Esophagus squamous epithelium (tissue), 4 donors: ENCODE measurements at regions not wholly inside any gene's neighbourhood (a gene's known extent, or its start where the extent isn't known, plus 50 kb on each side); places are given as distances from the start of the nearest gene placed in this dataset.

Experiments
- POLR2A ChIP-seq, 4 donors: fragments of 450-650 bp; IDR thresholded peaks; one replicate each; pipeline ENCODE4 v1.6.1; 2017; ENCODE audit warnings: antibody characterized with exemption in 4 of 4, mild to moderate bottlenecking in 4 of 4, moderate library complexity in 3 of 4
- TF ChIP-seq, protein P1 (sequence below), 6 experiments: fragments of 450-650 bp in 4 of 6; fragments of 200-600 bp in 2 of 6; sonication (generic) in 2 of 6; IDR thresholded peaks; one replicate each; pipeline ENCODE4 v1.5.1; 2016 to 2019; ENCODE audit warnings: antibody characterized with exemption in 6 of 6, mild to moderate bottlenecking in 4 of 6, moderate library complexity in 4 of 6

GRCh38 chrX:122545778-122546177 lies 638.3 kb upstream of the GRIA3 start:
- TF ChIP-seq, protein P1, sequence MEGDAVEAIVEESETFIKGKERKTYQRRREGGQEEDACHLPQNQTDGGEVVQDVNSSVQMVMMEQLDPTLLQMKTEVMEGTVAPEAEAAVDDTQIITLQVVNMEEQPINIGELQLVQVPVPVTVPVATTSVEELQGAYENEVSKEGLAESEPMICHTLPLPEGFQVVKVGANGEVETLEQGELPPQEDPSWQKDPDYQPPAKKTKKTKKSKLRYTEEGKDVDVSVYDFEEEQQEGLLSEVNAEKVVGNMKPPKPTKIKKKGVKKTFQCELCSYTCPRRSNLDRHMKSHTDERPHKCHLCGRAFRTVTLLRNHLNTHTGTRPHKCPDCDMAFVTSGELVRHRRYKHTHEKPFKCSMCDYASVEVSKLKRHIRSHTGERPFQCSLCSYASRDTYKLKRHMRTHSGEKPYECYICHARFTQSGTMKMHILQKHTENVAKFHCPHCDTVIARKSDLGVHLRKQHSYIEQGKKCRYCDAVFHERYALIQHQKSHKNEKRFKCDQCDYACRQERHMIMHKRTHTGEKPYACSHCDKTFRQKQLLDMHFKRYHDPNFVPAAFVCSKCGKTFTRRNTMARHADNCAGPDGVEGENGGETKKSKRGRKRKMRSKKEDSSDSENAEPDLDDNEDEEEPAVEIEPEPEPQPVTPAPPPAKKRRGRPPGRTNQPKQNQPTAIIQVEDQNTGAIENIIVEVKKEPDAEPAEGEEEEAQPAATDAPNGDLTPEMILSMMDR (IDR thresholded peaks at IDR 0.05), result no peak
- no peak for TF ChIP-seq POLR2A (IDR thresholded peaks at IDR 0.05)
